Type B pancreatic cell (in vitro differentiated cells): ENCODE measurements at regions not wholly inside any gene's neighbourhood (a gene's known extent, or its start where the extent isn't known, plus 50 kb on each side); places are given as distances from the start of the nearest gene placed in this dataset.

Source experiments
- DNase-seq: peaks from one replicate; pipeline ENCODE4 v3.0.0; 2021; ENCODE audit warnings: mixed read lengths; ENCODE audit not compliant: unreplicated experiment; ENCODE audit errors: extremely low spot score
- H3K27ac Mint-ChIP-seq: 2 replicates; pipeline ENCODE4 v1.8.0; 2021; ENCODE audit warnings: mild to moderate bottlenecking, mixed read lengths
- H3K27me3 Mint-ChIP-seq: 2 replicates; pipeline ENCODE4 v1.8.0; 2021; ENCODE audit warnings: mixed read lengths
- H3K36me3 Mint-ChIP-seq: 2 replicates; pipeline ENCODE4 v1.8.0; 2021; ENCODE audit warnings: mixed read lengths
- H3K4me1 Mint-ChIP-seq: one replicate; pipeline ENCODE4 v1.8.0; 2021; ENCODE audit warnings: mixed read lengths; ENCODE audit not compliant: unreplicated experiment
- H3K4me3 Mint-ChIP-seq: 2 replicates; pipeline ENCODE4 v1.8.0; 2021; ENCODE audit warnings: mild to moderate bottlenecking, mixed read lengths
- H3K9me3 Mint-ChIP-seq: 2 replicates; pipeline ENCODE4 v1.8.0; 2021; ENCODE audit warnings: mixed read lengths
- TF ChIP-seq, protein P1 (sequence below): fragments of 200-600 bp; sonication (generic); conservative IDR thresholded peaks from 2 replicates; pipeline ENCODE4 v1.5.0; 2021; ENCODE audit warnings: antibody characterized with exemption, mild to moderate bottlenecking

DNA sequence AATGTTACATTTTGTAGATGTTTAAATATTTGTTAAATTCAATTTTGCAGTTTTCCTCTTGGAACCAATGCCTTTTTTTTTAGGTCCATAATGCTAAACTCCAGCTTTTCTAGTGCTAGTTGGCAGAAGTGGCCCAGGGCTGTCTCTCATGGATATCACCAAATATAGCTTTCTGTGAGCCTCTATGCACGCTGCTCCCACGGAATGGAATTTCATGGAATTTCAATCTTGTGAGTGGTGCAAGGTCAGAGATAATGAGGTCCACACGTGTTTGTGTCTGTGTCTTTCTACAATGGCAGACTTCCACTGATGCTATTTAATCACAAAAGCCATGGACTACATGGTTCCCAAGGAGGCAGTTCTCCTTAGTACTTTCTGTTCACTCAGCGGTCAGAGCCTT is 191.5 kb upstream of the PARD3B start:
- H3K27me3 Mint-ChIP-seq = no peaks in the 10 kb centered on the region
- H3K9me3 Mint-ChIP-seq = no peaks in the 10 kb centered on the region
- no peak overlapping the region for H3K4me3 Mint-ChIP-seq
- DNase-seq = no peak
- H3K36me3 Mint-ChIP-seq = no peaks in the 10 kb centered on the region
- peaks cover 12% of the 10 kb centered on the region for H3K4me1 Mint-ChIP-seq
- no peak overlapping the region for H3K27ac Mint-ChIP-seq
- TF ChIP-seq, protein P1, sequence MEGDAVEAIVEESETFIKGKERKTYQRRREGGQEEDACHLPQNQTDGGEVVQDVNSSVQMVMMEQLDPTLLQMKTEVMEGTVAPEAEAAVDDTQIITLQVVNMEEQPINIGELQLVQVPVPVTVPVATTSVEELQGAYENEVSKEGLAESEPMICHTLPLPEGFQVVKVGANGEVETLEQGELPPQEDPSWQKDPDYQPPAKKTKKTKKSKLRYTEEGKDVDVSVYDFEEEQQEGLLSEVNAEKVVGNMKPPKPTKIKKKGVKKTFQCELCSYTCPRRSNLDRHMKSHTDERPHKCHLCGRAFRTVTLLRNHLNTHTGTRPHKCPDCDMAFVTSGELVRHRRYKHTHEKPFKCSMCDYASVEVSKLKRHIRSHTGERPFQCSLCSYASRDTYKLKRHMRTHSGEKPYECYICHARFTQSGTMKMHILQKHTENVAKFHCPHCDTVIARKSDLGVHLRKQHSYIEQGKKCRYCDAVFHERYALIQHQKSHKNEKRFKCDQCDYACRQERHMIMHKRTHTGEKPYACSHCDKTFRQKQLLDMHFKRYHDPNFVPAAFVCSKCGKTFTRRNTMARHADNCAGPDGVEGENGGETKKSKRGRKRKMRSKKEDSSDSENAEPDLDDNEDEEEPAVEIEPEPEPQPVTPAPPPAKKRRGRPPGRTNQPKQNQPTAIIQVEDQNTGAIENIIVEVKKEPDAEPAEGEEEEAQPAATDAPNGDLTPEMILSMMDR = no peak

DNA sequence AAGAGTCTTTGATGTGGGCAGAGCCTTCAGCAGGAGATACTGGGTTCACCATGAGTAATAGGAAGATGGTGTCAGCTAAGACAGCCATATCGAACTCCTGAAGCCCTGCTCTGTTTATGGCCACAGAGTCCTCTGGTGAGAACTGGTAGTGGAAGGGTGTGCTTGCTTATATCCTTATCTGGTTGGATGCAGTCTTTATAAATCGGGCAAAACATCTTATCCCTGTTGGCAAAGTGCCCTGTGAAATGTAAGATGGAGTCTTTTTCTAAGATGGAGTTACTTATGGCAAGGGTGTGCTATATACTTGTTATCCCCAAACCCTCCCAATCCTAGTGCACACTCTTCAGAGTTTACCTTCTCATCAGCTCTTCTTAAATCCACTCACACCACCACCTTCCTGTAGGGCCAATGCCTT is 190.8 kb upstream of the PARD3B start:
- peaks cover 12% of the 10 kb centered on the region for H3K4me1 Mint-ChIP-seq
- H3K36me3 Mint-ChIP-seq = no peaks in the 10 kb centered on the region
- no peak for DNase-seq
- no peak overlapping the region for H3K4me3 Mint-ChIP-seq
- H3K27me3 Mint-ChIP-seq = no peaks in the 10 kb centered on the region
- TF ChIP-seq, protein P1 = no peak
- no peaks in the 10 kb centered on the region for H3K9me3 Mint-ChIP-seq
- no peak overlapping the region for H3K27ac Mint-ChIP-seq

DNA sequence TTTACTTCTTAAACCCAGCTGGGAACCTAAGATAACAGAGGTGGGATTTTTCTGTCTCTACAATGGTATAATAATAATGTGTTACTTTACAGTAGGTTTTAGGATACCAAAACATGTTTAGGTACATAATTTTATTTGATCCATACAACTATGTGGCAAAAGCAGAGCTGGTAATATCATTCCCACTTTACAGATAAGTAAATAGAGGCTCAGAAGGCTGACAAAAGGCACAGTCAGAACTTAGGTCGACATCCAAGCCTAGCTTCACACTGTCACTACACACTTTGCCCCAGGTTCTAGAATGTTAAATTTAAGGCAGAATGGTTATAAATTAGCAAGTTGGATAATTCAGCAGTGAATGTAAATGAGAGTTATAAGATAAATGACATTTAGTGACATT is 189.6 kb upstream of the PARD3B start:
- DNase-seq = no peak
- Mint-ChIP-seq H3K4me3 (no peak overlapping the region), H3K27ac (no peak overlapping the region), H3K9me3 (no peaks in the 10 kb centered on the region), H3K4me1 (peaks cover 12% of the 10 kb centered on the region), H3K36me3 (no peaks in the 10 kb centered on the region), H3K27me3 (no peaks in the 10 kb centered on the region)
- TF ChIP-seq, protein P1 = no peak

- no peak overlapping the region for H3K4me3 Mint-ChIP-seq
- no peaks in the 10 kb centered on the region for H3K36me3 Mint-ChIP-seq
- H3K9me3 Mint-ChIP-seq = peaks cover under 1% of the 10 kb centered on the region
- H3K27me3 Mint-ChIP-seq = no peaks in the 10 kb centered on the region
- DNase-seq = no peak
- H3K27ac Mint-ChIP-seq = no peak overlapping the region
- H3K4me1 Mint-ChIP-seq = peaks cover 17% of the 10 kb centered on the region
- TF ChIP-seq, protein P1 = no peak
Measured at GRCh38 chr2:204356151-204356641, 189.1 kb upstream of the PARD3B start.

DNA sequence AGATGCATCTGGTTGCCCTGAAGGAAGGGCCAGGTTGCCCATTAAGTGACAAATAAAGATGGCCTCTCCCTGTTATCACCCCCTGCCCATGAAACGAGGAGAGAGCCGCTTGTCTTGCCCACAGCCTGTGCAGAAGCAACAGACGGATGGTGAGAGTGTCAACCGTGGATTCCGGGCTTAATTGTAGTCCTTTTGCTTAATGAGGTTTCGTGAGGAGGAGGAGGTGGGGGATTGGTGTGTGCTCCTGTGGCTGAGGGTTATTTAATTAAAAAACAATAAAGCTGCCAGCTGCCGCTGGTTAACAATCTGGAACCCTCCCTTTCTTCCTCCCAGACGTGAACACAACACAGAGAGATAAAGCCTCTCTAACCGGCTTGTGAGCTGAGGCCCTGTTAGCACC is 188.0 kb upstream of the PARD3B start:
- Mint-ChIP-seq H3K4me1 (peaks cover 20% of the 10 kb centered on the region), H3K36me3 (no peaks in the 10 kb centered on the region), H3K27me3 (no peaks in the 10 kb centered on the region), H3K4me3 (no peak overlapping the region), H3K9me3 (peaks cover 3% of the 10 kb centered on the region), H3K27ac (no peak overlapping the region)
- no peak for DNase-seq
- TF ChIP-seq, protein P1 = no peak

DNA sequence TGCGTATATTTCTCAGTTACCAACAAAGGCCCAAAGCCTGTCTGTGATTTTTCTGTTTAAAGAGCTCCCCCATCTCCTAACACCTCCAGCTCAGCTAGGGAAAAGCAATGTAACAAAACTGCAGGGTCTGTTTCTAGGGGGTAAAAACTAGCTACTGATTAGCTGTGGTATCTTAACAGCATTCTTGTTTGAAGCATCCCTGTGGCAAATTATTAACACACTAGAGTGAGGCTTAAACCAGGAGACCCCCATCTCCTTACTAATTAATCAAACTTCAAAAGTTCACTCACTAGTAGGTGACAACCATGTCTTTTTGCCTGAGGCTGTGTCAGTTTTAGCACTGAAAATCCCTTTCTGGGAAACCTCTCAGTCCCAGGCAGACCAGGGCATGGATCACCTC is 186.2 kb upstream of the PARD3B start:
- TF ChIP-seq, protein P1 = no peak
- DNase-seq = no peak
- H3K9me3 Mint-ChIP-seq = peaks cover 3% of the 10 kb centered on the region
- no peak overlapping the region for H3K4me3 Mint-ChIP-seq
- H3K36me3 Mint-ChIP-seq = no peaks in the 10 kb centered on the region
- no peaks in the 10 kb centered on the region for H3K27me3 Mint-ChIP-seq
- H3K27ac Mint-ChIP-seq = no peak overlapping the region
- H3K4me1 Mint-ChIP-seq = peaks cover 20% of the 10 kb centered on the region
